HUDEP-2 (cell line): ENCODE measurements at regions not wholly inside any gene's neighbourhood (a gene's known extent, or its start where the extent isn't known, plus 50 kb on each side); places are given as distances from the start of the nearest gene placed in this dataset.

Experiments used
- DNase-seq, 76 experiments: peaks; one replicate each; lab custom pipeline; 2025; ENCODE audit not compliant: unreplicated experiment in 76 of 76; lab: John Stamatoyannopoulos, UW

- DNase-seq, result no peak
These were observed 215.6 kb upstream of the NRSN1 start for GRCh38 chr6:23910420-23910819.

- DNase-seq, result no peak
These were observed 198.1 kb upstream of the NRSN1 start for GRCh38 chr6:23927935-23928334.

- no peak for DNase-seq
These were observed 196.8 kb upstream of the NRSN1 start for GRCh38 chr6:23929201-23929600.

- no peak for DNase-seq
These were observed 185.5 kb upstream of the NRSN1 start for GRCh38 chr6:23940466-23940865.

GRCh38 chr6:23951691-23952090 lies 174.3 kb upstream of the NRSN1 start:
- no peak for DNase-seq

GRCh38 chr6:23952245-23952644 lies 173.8 kb upstream of the NRSN1 start:
- no peak for DNase-seq

GRCh38 chr6:23953976-23954375 lies 172.0 kb upstream of the NRSN1 start:
- no peak for DNase-seq

GRCh38 chr6:23957017-23957416 lies 169.0 kb upstream of the NRSN1 start:
- no peak for DNase-seq

- no peak for DNase-seq
These were observed 161.2 kb upstream of the NRSN1 start for GRCh38 chr6:23964865-23965264.

GRCh38 chr6:23969344-23969743 lies 156.7 kb upstream of the NRSN1 start:
- DNase-seq, result no peak

- DNase-seq, result no peak
These were observed 148.3 kb upstream of the NRSN1 start for GRCh38 chr6:23977706-23978105.

GRCh38 chr6:23980965-23981364 lies 145.1 kb upstream of the NRSN1 start:
- no peak for DNase-seq

GRCh38 chr6:23981923-23982322 lies 144.1 kb upstream of the NRSN1 start:
- no peak for DNase-seq

- DNase-seq, result no peak
These were observed 142.3 kb upstream of the NRSN1 start for GRCh38 chr6:23983735-23984134.

GRCh38 chr6:23985015-23985414 lies 141.0 kb upstream of the NRSN1 start:
- no peak for DNase-seq

- no peak for DNase-seq
These were observed 136.0 kb upstream of the NRSN1 start for GRCh38 chr6:23989885-23990533.

- DNase-seq, result no peak
These were observed 132.0 kb upstream of the NRSN1 start for GRCh38 chr6:23994013-23994412.

GRCh38 chr6:24004062-24004461 lies 122.0 kb upstream of the NRSN1 start:
- no peak for DNase-seq

GRCh38 chr6:24004659-24005058 lies 121.4 kb upstream of the NRSN1 start:
- no peak for DNase-seq

- DNase-seq, result no peak
These were observed 119.8 kb upstream of the NRSN1 start for GRCh38 chr6:24006254-24006653.

GRCh38 chr6:24009319-24009718 lies 116.7 kb upstream of the NRSN1 start:
- no peak for DNase-seq

GRCh38 chr6:24010133-24010532 lies 115.9 kb upstream of the NRSN1 start:
- DNase-seq, result no peak

- DNase-seq, result no peak
These were observed 109.7 kb upstream of the NRSN1 start for GRCh38 chr6:24016286-24016685.
